GM12865 (cell line): ENCODE measurements at regions not wholly inside any gene's neighbourhood (a gene's known extent, or its start where the extent isn't known, plus 50 kb on each side); places are given as distances from the start of the nearest gene placed in this dataset.

Experiments
- DNase-seq: peaks from one replicate; pipeline ENCODE4 v3.0.0; 2010; ENCODE audit warnings: low read depth
- H3K4me3 ChIP-seq: 2 replicates; pipeline ENCODE4 v1.5.1; 2011; ENCODE audit warnings: mild to moderate bottlenecking, low read depth, low read length, control low read depth
- CTCF ChIP-seq: IDR thresholded peaks from 2 replicates; pipeline ENCODE4 v1.5.1; 2011; ENCODE audit warnings: low read length, control low read depth, low read depth, inconsistent platforms; ENCODE audit not compliant: insufficient read depth; ENCODE audit errors: missing control alignments

GRCh38 chr1:217274416-217274815, 356.5 kb downstream of the GPATCH2 start:
- no peak for TF ChIP-seq CTCF
- DNase-seq, result no peak
- no peak overlapping the region for H3K4me3 ChIP-seq

- TF ChIP-seq CTCF, result no peak
- DNase-seq, result no peak
- no peak overlapping the region for H3K4me3 ChIP-seq
These were observed 357.0 kb downstream of the GPATCH2 start for GRCh38 chr1:217273866-217274265.

GRCh38 chr1:217272385-217272784, 358.5 kb downstream of the GPATCH2 start:
- no peak for TF ChIP-seq CTCF
- H3K4me3 ChIP-seq, result no peak overlapping the region
- DNase-seq, result no peak

GRCh38 chr1:217270101-217270500, 360.8 kb downstream of the GPATCH2 start:
- no peak overlapping the region for H3K4me3 ChIP-seq
- DNase-seq, result no peak
- TF ChIP-seq CTCF, result no peak

- H3K4me3 ChIP-seq, result no peak overlapping the region
- TF ChIP-seq CTCF, result no peak
- no peak for DNase-seq
These were observed 362.8 kb downstream of the GPATCH2 start for GRCh38 chr1:217268058-217268457.

- no peak overlapping the region for H3K4me3 ChIP-seq
- DNase-seq, result no peak
- no peak for TF ChIP-seq CTCF
These were observed 369.3 kb downstream of the GPATCH2 start for GRCh38 chr1:217261636-217262035.

GRCh38 chr1:217260676-217261075, 370.2 kb downstream of the GPATCH2 start:
- no peak for DNase-seq
- no peak for TF ChIP-seq CTCF
- no peak overlapping the region for H3K4me3 ChIP-seq
